ENCODE measurements at regions not wholly inside any gene's neighbourhood (a gene's known extent, or its start where the extent isn't known, plus 50 kb on each side); places are given as distances from the start of the nearest gene placed in this dataset.

- ATAC-seq (no peak), DNase-seq (no peak)
- intact Hi-C loops (cut with DNase I, micrococcal nuclease) = no loop called here
Measured at GRCh38 chr1:117783606-117784396, 145.6 kb downstream of the GDAP2 start.

- ATAC-seq = no peak
- intact Hi-C loops (cut with DNase I, micrococcal nuclease) = no loop called here
- no peak for DNase-seq
Measured at GRCh38 chr1:117788014-117788413, 141.4 kb downstream of the GDAP2 start.

- no peak for DNase-seq
- no peak for ATAC-seq
- intact Hi-C loops (cut with DNase I, micrococcal nuclease) = no loop called here
Measured at GRCh38 chr1:117793413-117793812, 136.0 kb downstream of the GDAP2 start.

GRCh38 chr1:117794073-117794472 is 135.3 kb downstream of the GDAP2 start:
- DNase-seq = no peak
- intact Hi-C loops (cut with DNase I, micrococcal nuclease) = no loop called here
- no peak for ATAC-seq

- DNase-seq (no peak), ATAC-seq (no peak)
- intact Hi-C loops (cut with DNase I, micrococcal nuclease) = no loop called here
Measured at GRCh38 chr1:117795190-117795589, 134.2 kb downstream of the GDAP2 start.

- DNase-seq = no peak
- intact Hi-C loops (cut with DNase I, micrococcal nuclease) = no loop called here
- no peak for ATAC-seq
Measured at GRCh38 chr1:117795792-117796191, 133.6 kb downstream of the GDAP2 start.

GRCh38 chr1:117796226-117796625 is 133.2 kb downstream of the GDAP2 start:
- ATAC-seq = no peak
- no peak for DNase-seq
- intact Hi-C loops (cut with DNase I, micrococcal nuclease) = no loop called here

GRCh38 chr1:117798550-117798949 is 130.9 kb downstream of the GDAP2 start:
- intact Hi-C loops (cut with DNase I, micrococcal nuclease) = no loop called here
- peak; percentile 65 for ATAC-seq
- no peak for DNase-seq

- no peak for ATAC-seq
- intact Hi-C loops (cut with DNase I, micrococcal nuclease) = no loop called here
- no peak for DNase-seq
Measured at GRCh38 chr1:117802531-117803257, 126.7 kb downstream of the GDAP2 start.

GRCh38 chr1:117803318-117803717 is 126.1 kb downstream of the GDAP2 start:
- intact Hi-C loops (cut with DNase I, micrococcal nuclease) = no loop called here
- DNase-seq = no peak
- no peak for ATAC-seq

- DNase-seq = no peak
- intact Hi-C loops (cut with DNase I, micrococcal nuclease) = no loop called here
Measured at GRCh38 chr1:117809764-117810163, 119.7 kb downstream of the GDAP2 start.

GRCh38 chr1:117810553-117810952 is 118.9 kb downstream of the GDAP2 start:
- no peak for DNase-seq
- intact Hi-C loops (cut with DNase I, micrococcal nuclease) = no loop called here
- peak; percentile 14 for ATAC-seq

More at GRCh38 chr1:117809764-117810163, 119.7 kb downstream of the GDAP2 start:
- ATAC-seq = no peak

GRCh38 chr1:117812869-117813511 is 116.4 kb downstream of the GDAP2 start:
- DNase-seq (no peak), ATAC-seq (no peak)
- intact Hi-C loops (cut with DNase I, micrococcal nuclease) = no loop called here
